HG03439 (cell line): ENCODE measurements at regions not wholly inside any gene's neighbourhood (a gene's known extent, or its start where the extent isn't known, plus 50 kb on each side); places are given as distances from the start of the nearest gene placed in this dataset.

Experiments used
- ATAC-seq: cut with Tn5 transposase; IDR thresholded peaks from one replicate; pipeline ENCODE4 v1.9.1; 2021; ENCODE audit warnings: mild to moderate bottlenecking, moderate library complexity; ENCODE audit not compliant: unreplicated experiment

DNA sequence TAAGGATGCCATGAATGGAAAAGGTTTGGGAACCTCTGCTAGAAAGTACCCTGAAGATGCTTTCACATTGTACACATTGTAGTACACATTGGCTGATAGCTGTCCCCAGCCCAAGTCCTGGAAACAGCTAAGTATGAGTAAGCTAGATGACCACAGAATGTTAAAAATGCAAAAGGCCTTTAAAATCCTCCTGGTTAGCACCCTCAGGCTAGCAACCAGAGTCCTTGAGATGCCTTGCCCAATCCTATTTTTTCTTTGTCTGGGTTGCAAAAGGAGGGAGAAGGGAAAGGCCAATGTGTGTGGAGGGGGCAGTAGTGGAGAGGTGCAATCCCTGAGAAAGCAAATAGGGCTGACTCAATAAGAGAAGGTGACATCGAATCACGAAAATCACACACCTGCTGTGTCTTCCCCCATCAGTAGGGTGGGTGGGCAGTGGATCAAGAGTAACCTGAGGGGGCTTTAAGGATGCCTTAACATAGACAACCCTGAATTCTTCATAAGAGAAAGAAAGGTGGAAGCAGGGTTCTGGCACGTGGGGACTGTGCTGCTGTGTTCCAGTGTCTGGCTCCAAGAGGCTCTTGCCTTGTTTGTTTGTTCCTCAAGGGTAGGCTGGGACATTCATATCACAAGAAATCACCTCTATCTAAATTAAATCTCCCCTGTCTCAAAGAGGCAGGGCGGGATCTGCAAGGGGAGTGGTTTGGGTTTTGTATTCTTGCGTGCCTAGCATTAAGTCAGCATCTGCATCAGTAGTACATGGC, 266.2 kb upstream of the PLXNA2 start:
- ATAC-seq, result no peak

DNA sequence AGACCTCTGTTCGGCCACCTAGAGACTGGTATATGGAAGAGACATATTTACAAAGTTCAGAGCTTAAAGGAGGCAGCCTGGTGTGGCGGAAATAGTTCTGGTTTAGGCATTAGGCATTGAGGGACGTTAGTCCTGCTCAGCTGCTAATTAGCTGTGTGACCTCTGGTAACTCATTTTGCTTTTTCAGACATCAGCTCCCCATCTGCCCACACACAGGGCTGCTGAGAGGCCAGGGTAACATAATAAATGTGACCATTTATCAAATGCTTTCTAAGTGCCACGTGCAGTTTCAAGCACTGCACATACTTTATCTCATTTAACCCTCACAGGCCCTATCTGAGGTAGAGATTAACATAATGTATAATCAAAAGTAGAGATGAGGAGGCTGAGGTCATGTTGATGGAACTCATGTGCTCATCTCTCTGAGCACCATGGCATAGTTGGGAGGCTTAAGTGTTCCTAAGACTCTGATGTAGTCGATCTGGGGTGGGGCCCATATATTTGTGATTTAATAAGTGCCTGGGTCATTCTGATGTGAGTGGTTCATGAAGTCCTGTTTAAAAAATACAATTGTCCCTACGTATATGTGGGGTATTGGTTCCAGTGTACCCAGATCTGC, 267.2 kb upstream of the PLXNA2 start:
- no peak for ATAC-seq

DNA sequence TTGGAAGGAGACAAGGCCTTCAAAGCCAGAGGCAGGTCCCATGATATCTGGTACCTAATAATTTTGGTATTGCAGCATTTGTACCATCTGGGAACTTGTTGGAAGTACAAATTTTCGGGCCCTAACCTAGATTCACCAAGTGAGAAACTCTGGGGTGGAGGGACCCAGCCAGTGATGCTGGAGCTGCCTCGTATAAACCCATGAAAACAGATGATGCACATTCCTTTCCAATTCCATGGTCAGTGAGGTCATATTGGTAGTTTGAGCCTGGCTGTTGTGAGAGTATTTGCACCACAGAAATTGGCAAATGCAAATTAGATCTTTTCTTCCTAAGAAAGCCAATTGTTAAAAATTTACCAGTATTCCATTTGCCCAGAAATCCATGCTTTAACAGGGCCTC, 269.6 kb upstream of the PLXNA2 start:
- ATAC-seq, result no peak

DNA sequence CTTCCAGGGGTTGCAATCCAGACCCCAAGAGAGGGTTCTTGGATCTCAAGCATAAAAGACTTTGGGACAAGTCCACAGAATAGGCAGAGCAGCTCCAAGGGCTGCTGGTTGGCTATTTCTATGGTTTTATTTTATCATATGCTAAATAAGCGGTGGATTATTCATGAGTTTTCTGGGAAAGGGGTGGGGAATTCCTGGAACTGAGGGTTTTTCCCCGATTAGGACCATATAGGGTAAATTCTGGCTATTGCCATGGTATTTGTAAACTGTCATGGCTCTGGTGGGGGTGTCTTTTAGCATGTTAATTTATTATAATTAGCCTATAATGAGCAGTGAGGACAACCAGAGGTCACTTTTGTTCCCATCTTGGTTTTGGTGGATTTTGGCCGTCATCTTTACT, 270.9 kb upstream of the PLXNA2 start:
- ATAC-seq, result no peak

DNA sequence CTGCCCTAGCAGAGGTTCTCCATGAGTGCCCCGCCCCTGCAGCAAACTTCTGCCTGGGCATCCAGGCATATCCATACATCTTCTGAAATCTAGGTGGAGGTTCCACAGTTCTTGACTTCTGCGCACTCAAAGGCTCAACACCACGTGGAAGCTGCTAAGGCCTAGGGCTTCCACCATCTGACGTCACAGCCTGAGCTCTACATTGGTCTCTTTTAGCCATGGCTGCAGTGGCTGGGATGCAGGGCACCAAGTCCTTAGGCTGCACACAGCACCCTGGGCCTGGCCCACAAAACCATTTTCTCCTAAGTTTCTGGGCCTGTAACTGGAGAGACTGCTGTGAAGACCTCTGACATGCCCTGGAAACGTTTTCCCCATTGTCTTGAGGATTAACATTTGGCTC, 272.6 kb upstream of the PLXNA2 start:
- no peak for ATAC-seq

DNA sequence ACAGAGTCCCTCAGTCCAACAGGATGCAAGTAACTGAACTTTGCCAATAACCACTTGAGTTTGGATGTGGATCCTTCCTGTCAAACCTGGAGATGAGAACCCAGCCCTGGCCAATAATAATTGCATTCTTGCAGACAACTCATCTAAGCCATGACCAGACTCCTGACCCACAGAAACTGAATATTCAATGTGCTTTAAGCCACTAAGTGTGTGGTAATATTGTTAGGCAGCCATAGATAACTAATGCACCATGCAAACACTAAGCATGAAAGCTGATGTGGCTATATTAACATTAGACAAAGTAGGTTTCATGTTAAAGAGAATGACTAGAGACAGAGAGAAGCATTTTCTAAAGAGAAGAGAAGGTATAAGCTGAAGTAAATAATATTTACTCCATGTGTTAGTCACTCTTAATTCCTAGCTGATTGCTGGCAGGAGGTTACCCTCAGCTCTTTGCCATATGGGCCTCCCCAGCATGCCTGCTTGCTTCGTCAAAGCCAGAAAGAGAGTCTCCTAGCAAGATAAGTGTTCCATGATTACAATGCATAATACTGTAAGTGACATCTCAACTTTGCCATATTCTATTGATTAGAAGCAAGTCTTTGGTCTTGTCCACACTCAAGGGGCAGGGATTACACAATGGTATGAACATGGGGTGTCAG, 276.4 kb upstream of the PLXNA2 start:
- ATAC-seq, result no peak

DNA sequence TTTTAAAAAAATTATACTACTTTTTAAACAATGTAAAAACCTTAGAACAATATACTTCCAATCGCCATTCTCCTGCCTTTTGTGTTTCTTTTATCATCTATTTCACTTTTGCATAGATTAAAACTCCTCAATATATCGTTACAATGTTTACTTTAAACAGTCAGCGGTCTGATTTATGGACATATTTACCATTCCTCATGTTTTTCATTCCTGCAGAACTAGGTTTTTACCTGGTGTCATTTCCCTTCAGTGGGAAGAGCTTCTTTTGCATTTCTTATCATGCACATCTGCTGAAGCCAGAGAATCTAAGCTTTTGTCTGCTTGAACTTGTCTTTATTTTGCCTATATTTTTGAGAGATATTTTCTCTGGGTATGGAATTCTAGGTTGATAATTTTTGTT, 277.4 kb upstream of the PLXNA2 start:
- ATAC-seq, result no peak

DNA sequence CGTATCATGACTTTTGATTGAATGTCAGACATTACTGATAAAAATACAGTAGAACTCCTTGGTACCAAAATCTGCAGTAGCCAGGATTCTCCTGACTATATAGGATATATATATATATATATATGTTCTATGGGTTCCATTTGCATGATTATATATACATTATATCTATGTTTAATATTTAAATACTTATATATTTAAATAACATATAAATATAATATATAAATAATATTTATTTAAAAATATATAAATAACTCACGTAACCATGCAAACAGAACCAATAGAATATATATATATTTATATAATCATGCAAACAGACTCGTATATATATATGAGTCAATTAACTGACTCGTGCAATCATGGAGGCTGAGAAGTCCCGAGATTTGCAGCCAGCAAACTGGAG, 278.8 kb upstream of the PLXNA2 start:
- no peak for ATAC-seq

DNA sequence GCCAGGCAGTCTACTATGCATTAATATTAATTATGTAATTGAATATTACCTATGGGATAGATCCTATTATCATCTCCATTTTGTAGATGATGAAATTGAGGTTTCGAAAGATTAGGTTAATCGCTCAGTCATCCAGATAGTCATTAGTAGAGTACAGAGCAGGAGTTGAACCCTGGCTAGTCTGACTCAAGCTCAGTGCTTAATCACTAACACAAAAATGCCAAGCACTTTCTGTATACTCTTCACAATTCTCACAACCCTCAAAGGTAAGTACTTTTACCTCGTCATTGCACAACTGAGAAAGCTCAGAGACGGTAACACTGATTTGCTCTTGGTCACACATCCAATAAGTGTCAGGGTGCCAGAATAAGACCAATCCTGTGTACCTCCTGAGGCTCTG, 280.2 kb upstream of the PLXNA2 start:
- ATAC-seq, result no peak

DNA sequence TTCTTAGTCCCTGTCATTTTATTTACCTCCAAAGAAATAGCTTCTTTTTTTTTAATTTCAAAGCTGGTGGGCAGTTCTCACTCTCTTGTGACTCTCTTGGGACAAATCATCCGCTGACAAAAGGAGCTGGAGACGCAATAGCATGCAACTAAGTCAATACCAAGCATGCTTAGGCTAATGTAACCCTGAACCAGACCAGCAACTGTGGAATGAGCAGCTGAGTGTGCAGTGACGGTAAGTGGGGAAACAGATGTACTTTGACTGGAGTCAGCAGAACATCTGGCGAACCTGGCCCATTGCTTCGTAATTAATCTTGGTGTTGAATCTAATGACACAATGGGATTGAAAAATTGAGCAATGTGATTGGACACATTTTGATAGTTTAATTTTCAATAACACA, 280.7 kb upstream of the PLXNA2 start:
- ATAC-seq, result no peak

DNA sequence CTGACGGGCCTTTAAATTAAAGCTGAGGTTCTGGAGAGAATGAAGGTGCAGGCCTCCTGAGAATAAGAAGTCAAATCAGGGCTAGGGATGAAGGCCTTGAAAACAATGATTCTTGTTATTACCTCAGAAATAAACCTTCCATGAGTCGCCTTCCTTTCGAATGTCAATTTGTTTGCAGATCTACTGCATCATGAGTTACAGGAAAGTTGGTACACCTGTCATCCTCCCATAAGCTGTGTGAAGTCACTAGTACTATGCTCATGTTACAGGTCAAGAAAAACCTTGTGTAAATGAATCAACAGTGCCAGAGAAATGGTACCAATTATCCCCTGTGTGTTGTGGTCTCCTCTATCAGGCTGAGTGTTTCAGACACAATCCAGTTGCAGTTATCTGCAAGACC, 281.2 kb upstream of the PLXNA2 start:
- no peak for ATAC-seq

DNA sequence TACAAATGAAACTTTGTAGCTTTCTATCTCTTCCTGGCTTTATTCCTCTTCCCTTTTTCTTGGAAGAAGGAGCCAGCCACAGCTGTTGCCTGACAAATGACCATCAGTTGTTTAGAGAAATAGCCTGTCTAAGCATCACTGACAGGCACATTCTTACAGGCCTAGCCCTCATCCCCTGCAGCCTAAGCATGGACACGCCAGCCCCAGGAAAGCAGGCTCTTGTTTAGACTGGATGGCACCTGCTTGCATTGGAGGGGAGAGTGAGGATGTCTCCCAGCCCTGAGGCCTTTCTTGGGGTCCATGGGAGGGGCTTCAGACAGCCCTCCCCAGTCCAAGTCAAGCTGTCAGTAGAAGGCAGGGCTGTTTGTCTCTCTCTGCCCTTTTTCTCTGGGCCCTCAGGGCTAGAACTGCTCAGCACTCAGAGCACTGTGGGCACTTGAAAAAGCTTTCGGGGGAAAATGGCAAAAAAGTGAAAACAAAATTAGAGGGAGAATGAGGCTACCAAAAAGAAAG, 282.5 kb upstream of the PLXNA2 start:
- ATAC-seq, result no peak

DNA sequence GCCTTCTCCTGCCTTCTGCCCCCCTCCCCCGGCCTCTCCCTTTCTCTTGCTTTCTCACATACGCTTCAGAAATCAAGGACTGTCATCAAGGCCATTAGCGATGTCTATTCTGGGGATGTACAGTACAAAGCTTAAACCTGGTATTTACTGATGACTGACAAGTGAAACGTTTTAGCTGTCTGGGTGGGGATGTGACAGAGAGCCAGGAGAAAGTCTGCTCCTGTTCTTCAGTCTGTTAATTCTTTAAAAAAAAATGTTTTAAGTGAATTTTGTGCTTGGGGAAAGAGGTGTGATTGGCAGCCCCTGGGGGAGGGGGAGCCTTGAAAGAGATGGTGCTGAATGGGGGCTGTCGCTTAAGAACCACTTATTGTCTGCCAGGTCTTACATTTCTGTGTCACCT, 283.0 kb upstream of the PLXNA2 start:
- no peak for ATAC-seq

DNA sequence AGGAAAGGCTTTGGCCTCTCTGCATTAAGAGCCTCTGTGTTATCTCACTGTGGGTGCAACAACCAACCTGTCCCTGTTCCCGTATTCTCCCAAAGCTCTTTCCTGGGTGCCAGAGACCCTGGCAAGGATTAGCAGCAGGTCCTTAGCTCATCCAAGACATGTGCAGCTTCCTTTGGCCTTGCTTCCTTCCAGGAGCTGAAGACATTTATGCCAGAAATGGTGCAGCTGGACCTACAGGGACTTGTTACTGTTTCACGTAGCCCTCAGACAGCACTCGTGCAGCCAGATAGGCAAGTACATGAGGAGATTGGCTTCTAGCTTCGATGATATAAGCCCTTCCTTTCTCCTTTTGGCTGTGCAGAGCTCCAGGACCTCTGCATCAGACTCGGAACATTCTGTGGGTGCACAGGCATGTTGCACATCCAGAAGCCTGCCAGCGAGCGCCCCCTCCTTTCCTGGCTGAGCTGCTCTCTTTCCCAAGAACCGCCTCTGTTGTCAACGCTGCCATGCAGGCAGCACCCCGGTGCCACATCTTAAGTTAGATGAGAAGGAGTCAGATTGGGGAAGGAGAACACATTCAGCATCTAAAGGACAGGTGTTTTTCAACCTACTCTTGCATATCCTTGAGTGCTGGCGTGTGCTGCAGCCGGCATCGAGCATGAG, 284.5 kb upstream of the PLXNA2 start:
- ATAC-seq, result no peak

DNA sequence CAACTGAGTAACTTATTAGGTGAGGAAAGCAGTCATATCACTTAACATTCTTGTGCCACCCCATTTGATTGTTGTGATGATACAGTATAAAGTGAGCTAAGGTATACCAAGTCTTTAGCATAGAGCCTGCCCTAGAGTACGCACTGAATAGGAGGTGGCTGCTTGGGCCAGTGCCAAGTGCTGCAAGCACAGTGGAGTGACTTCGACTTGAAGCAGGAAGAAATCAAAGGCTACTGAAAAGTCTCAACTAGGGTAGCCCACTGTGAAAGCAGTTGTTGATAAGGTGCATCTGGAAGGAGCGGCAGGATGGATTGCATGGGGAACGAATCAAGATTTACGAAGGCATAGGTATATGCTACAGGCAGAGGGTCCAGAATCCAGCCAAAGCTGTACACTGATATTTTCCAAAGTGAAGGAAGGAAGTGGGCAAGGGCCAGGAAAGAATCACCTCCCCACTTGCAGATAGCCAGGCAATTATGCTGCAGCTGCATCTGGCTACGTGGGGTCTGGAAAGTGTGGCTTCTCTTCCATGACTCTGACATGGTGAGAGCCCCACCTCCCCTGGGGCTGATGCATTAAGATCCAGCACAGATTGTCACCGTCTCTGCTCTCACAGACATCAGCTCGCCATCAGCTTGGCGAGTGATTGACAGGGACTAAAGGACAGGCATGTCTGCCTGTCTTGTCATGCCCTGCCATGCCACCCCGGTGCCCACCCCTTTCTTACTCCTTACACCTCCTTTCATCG, 287.0 kb upstream of the PLXNA2 start:
- ATAC-seq, result no peak

DNA sequence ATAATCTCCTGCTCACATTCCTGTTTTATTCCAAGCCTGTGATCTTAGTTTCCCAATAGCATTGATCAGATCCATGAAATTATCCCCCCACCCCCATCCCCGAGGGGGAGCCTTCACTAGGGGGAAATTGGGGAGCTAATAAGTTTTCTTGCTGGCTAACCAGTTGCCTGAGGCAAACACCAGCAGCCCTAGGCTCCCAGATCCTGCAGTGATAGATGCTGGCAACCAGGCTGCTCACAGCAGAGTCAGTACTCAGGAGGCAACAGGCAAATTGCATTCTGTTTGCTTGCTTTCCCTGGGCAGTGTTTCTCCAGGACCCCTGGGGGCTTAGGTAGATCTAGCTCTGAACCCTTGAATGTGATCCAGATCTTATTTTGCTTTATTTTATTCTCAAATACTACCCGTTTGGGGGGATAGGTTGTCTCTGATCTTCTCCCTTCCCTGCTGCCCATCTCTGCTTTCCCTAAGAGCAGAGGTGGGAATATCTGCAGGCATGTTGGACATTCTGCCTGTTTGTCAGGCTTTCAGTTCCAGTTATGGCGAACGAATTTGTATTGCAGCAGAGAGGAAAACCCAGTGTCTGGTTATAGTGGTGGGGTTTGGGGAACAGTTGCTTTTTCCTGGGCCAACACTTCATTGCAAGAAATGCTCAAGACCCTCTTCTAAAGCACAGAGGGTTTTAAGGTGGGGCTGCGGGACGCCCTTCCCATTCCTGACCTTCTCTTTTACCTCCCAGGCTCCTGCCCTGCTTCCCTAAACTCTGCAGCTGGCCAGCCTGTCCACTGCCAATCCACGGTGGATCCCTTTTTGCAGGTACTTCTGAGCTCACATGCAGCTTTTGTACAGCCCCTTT, 289.8 kb upstream of the PLXNA2 start:
- ATAC-seq, result no peak

DNA sequence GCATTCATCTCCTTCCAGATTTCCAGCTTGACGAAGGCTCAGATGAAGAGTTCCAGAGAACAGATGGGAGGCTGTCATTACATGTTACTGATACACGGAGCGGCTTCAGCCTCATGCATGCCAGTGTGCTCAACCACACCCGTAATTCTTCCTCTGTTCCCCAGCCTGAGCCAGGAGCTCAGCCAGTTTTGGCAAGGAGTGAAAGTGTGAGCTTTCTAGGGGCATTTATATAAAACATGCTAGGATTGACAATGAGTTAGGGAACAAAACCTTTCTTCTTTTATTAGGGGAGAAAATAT, 290.4 kb upstream of the PLXNA2 start:
- ATAC-seq, result no peak

DNA sequence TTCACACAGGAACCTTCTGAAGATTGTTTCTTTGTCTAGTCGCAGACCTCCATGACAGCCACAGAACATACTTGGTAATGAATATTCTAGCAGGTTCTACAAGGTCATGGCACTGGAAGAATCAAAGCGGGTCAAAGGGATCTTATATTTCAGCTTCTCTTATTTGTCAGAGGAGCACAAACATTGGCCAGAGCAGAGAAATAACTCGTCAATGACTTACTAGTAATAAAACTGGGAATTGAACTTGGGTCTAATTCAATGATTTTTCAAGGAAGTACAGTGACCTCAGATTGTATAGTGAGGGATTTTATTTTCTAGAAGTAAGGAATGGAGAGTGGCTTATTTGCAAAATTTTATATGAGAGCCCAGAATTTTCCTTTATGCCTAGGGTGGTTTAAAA, 290.8 kb upstream of the PLXNA2 start:
- no peak for ATAC-seq

DNA sequence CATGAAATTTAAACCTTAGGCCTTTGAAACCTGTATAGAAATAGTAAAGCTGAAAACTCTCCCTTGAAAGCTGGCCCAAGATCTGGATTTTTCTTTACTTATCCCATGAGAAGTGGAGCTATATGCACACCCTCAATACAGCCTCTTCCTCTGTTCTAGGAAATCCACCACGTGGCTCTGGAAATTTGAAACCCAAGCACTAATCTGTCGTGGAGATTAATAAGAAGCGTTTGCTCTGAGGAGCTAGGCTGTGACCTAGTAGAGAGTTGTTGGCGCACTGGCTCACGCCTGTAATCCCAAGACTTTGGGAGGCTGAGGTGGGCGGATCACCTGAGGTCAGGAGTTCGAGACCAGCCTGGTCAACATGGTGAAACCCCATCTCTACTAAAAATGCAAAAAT, 291.3 kb upstream of the PLXNA2 start:
- no peak for ATAC-seq

DNA sequence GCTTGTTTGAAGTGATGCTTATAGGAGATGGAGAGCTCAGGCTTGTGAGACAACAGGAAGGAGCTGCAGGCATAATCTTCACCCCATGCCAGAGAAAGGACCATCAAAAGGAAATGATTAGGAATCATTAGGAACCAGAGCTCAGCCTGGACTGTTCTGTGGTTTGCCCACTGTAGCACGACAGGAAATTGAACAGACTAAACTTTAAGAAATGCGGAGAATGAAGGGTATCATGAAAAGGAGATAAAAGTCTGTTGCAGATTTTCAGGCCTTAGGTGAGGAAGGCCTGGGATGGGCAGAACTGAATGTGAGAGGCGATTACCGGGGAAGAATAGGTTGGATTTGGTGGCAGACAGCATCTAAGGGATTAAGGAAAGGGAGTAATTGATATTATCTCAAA, 292.0 kb upstream of the PLXNA2 start:
- no peak for ATAC-seq
